Spleen (tissue), 11 donors: ENCODE measurements at regions not wholly inside any gene's neighbourhood (a gene's known extent, or its start where the extent isn't known, plus 50 kb on each side); places are given as distances from the start of the nearest gene placed in this dataset.

Experiments used
- DNase-seq: peaks from one replicate; pipeline ENCODE4 v3.0.0-alpha.2; 2020
- H3K27ac ChIP-seq, 8 donors: fragments of 200-600 bp; sonication (generic) in 7 of 8; 1 replicate in 4 of 8; 2 replicates in 4 of 8; pipeline versions ENCODE4 v1.5.0 to v1.8.0; 2016 to 2021; ENCODE audit warnings: inconsistent platforms in 4 of 8, mild to moderate bottlenecking in 4 of 8, moderate library complexity in 1 of 8
- H3K27me3 ChIP-seq, 7 donors: fragments of 200-600 bp; sonication (generic) in 6 of 7; replicated peaks in 1 of 7; 1 replicate in 4 of 7; 2 replicates in 3 of 7; pipeline versions ENCODE4 v1.5.0 to v1.8.0; 2016 to 2021; ENCODE audit warnings: inconsistent platforms in 3 of 7, mild to moderate bottlenecking in 1 of 7
- H3K36me3 ChIP-seq, 6 donors: fragments of 200-600 bp; sonication (generic) in 5 of 6; 1 replicate in 4 of 6; 2 replicates in 2 of 6; pipeline versions ENCODE4 v1.5.0 to v1.8.0; 2016 to 2021; ENCODE audit warnings: inconsistent platforms in 2 of 6
- H3K4me1 ChIP-seq, 6 donors: fragments of 200-600 bp; sonication (generic) in 5 of 6; 1 replicate in 3 of 6; 2 replicates in 3 of 6; pipeline versions ENCODE4 v1.5.0 to v1.8.0; 2016 to 2021; ENCODE audit warnings: inconsistent platforms in 3 of 6
- H3K4me3 ChIP-seq, 8 donors: fragments of 200-600 bp; sonication (generic) in 7 of 8; 1 replicate in 4 of 8; 2 replicates in 4 of 8; pipeline versions ENCODE4 v1.5.0 to v1.8.0; 2016 to 2021; ENCODE audit warnings: inconsistent platforms in 4 of 8, mild to moderate bottlenecking in 4 of 8, moderate library complexity in 2 of 8
- H3K9me3 ChIP-seq, 8 donors: fragments of 200-600 bp; sonication (generic) in 7 of 8; 1 replicate in 4 of 8; 2 replicates in 4 of 8; pipeline versions ENCODE4 v1.5.0 to v1.8.0; 2016 to 2021; ENCODE audit warnings: inconsistent platforms in 4 of 8
- CTCF ChIP-seq, 11 experiments: fragments of 200-600 bp in 7 of 11; fragments of 450-650 bp in 4 of 11; sonication (generic) in 4 of 11; IDR thresholded peaks in 8 of 11; conservative IDR thresholded peaks in 3 of 11; 1 replicate in 7 of 11; 2 replicates in 4 of 11; pipeline versions ENCODE4 v1.4.0 to v1.8.0; 2016 to 2021; ENCODE audit warnings: antibody characterized with exemption in 11 of 11, inconsistent platforms in 4 of 11, mild to moderate bottlenecking in 1 of 11
- POLR2A ChIP-seq, 3 donors: fragments of 450-650 bp; IDR thresholded peaks; one replicate each; pipeline ENCODE4 v1.5.1; 2017; ENCODE audit warnings: antibody characterized with exemption in 3 of 3, mild to moderate bottlenecking in 1 of 3
- POLR2AphosphoS5 ChIP-seq, 3 donors: sonication (generic); formaldehyde crosslinking; IDR thresholded peaks; one replicate each; pipeline ENCODE4 v1.5.1; 2017; ENCODE audit warnings: antibody characterized with exemption in 3 of 3
- WGBS, 5 donors: extraction: QIAGEN DNeasy Blood & Tissue Kit in 3 of 5; methylation state at CpG; one replicate each; pipeline versions ENCODE4 v1.1.5 to v1.1.7; 2013 to 2018; 5-methylcytosine and 5-hydroxymethylcytosine counted together
- intact Hi-C: fragments of 100-400 bp; cut with DNase I; formaldehyde crosslinking; loops from one replicate; pipeline ENCODE4 v1.15.0; 2023; ENCODE audit warnings: low total_unique reads
- donor health status: healthy with polysubstance abuse.
- donor health status: DM: no; HTN: no; CAD: no; lungs with moderate emphysema.
- donor health status: DM: no; HTN: no; CAD: no.
- donor health status: Bipolar disorder and iron deficiency.
- donor health status: healthy.
- donor health status: DM: no; HTN: no; CAD: no.
- donor health status: DM: yes; HTN: yes; CAD: no.

DNA sequence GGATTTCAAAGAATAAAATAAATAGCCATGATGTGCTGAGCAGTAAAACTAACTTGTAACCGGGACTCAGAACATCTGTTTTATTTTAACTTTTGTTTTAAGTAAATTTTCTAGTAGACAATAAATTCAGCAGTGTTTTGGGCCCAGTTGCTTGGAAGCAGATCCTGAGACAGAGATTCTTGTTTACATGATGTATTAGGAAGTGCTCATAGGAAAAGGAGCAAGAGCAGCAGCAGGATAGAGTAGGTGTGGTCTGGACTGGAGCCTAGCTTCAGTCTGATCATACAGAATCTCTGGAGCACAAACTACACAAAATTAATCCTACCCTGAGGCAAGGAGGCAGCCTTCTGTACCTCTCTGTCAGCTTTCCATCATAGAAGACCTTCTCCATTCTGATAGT is 139.2 kb upstream of the CCNH start:
- no peaks in the 10 kb centered on the region for H3K27me3 ChIP-seq
- intact Hi-C loops, result no loop called here
- no peak for TF ChIP-seq POLR2A (IDR thresholded peaks at IDR 0.05)
- TF ChIP-seq CTCF (IDR thresholded peaks at IDR 0.05 in 8 of 11, conservative IDR thresholded peaks at IDR 0.05 in 3 of 11), result no peak
- no peak for TF ChIP-seq POLR2AphosphoS5 (IDR thresholded peaks at IDR 0.05)

DNA sequence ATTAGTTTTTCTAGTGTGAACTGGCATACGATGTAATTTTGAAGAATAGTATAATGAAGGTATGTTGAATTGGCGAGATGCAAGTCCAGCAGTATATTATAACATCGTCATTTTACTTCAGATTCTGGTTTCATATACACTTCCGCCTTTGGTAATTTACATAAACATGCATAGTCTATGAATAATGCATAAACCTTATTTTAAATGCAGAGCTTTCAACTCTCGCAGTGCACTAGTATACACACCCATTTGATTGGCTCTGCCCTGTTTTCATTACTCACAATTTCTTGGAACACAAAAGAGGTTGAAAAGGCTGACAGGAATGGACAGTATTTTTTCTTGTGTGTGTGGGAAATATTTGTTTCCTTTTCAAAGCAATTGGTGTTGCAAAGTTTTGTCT is 128.9 kb upstream of the CCNH start:
- TF ChIP-seq CTCF (IDR thresholded peaks at IDR 0.05 in 8 of 11, conservative IDR thresholded peaks at IDR 0.05 in 3 of 11) (no peak), POLR2AphosphoS5 (IDR thresholded peaks at IDR 0.05) (no peak), POLR2A (IDR thresholded peaks at IDR 0.05) (no peak)
- Histone ChIP-seq H3K27me3 (no peaks in the 10 kb centered on the region), H3K27ac (no peak overlapping the region), H3K36me3 (no peaks in the 10 kb centered on the region), H3K4me1 (no peaks in the 10 kb centered on the region), H3K9me3 (no peaks in the 10 kb centered on the region), H3K4me3 (no peak overlapping the region)
- WGBS, 5 donors, result 78 to 91% (median 82%) methylated on average over 5 of the region's 5 CpGs
- intact Hi-C loops, result no loop called here
- no peak for DNase-seq

More for the DNA sequence above, 139.2 kb upstream of the CCNH start:
- Histone ChIP-seq H3K4me1 (no peaks in the 10 kb centered on the region), H3K36me3 (no peaks in the 10 kb centered on the region), H3K9me3 (peaks cover 0 to 21% (median 5%) of the 10 kb centered on the region in 8 donors), H3K4me3 (no peak overlapping the region), H3K27ac (no peak overlapping the region)
- no peak for DNase-seq
- WGBS, 5 donors, result 56 to 78% (median 60%) methylated on average over 1 of the region's 1 CpG

DNA sequence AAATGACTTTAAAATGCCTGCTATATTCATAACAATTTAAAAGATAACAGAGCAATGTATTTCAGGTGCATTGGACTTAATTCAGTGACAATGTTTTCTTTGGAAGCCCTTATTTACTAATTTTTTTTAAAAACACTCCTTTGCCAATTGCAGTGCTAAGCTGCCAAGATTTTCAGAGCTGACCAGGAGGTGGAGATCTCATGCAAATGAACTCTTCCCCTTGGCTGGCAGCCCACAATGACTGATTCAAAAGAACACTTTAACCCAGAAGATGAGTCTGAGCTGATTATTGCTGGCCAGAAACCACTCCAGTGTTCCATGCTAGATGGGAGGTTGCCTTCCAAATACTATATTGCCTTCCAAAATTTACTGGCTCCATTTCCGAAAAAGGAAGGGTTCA is 128.3 kb upstream of the CCNH start:
- no peaks in the 10 kb centered on the region for H3K27me3 ChIP-seq
- no peaks in the 10 kb centered on the region for H3K36me3 ChIP-seq
- no peaks in the 10 kb centered on the region for H3K9me3 ChIP-seq
- no peaks in the 10 kb centered on the region for H3K4me1 ChIP-seq
- H3K4me3 ChIP-seq, result no peak overlapping the region
- no peak overlapping the region for H3K27ac ChIP-seq
- no peak for TF ChIP-seq POLR2AphosphoS5 (IDR thresholded peaks at IDR 0.05)
- no peak for TF ChIP-seq CTCF (IDR thresholded peaks at IDR 0.05 in 8 of 11, conservative IDR thresholded peaks at IDR 0.05 in 3 of 11)
- no peak for TF ChIP-seq POLR2A (IDR thresholded peaks at IDR 0.05)
- no peak for DNase-seq
- intact Hi-C loops, result no loop called here
- 54 to 70% (median 67%) methylated on average over 1 of the region's 1 CpG for WGBS, 5 donors

DNA sequence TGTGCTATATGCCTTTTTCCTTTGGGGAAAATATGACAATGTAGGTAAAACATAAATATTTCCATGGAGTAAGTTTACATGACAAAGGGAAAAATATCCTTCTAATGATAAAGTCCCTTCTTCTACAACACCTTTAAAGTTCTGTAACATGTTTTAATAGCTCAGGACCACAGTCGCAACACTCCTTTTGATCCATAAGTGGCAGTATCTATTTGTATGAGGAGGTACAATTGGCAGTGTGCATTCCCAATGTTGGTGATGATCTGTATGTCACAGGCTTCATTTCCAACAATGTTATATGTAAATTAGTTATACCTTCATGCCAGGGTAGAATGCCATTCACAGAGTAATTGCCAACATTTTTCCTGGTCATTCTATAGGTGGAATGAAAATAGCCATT is 127.1 kb upstream of the CCNH start:
- 83 to 95% (median 87%) methylated on average over 1 of the region's 1 CpG for WGBS, 5 donors
- intact Hi-C loops, result no loop called here
- H3K4me1 ChIP-seq, result no peaks in the 10 kb centered on the region
- no peaks in the 10 kb centered on the region for H3K9me3 ChIP-seq
- H3K4me3 ChIP-seq, result no peak overlapping the region
- H3K27ac ChIP-seq, result no peak overlapping the region
- DNase-seq, result no peak
- H3K27me3 ChIP-seq, result no peaks in the 10 kb centered on the region
- H3K36me3 ChIP-seq, result no peaks in the 10 kb centered on the region
- TF ChIP-seq CTCF (IDR thresholded peaks at IDR 0.05 in 8 of 11, conservative IDR thresholded peaks at IDR 0.05 in 3 of 11), result no peak
- TF ChIP-seq POLR2AphosphoS5 (IDR thresholded peaks at IDR 0.05), result no peak
- no peak for TF ChIP-seq POLR2A (IDR thresholded peaks at IDR 0.05)
